Kidney (tissue), 13 donors: ENCODE measurements at regions not wholly inside any gene's neighbourhood (a gene's known extent, or its start where the extent isn't known, plus 50 kb on each side); places are given as distances from the start of the nearest gene placed in this dataset.

Source experiments
- DNase-seq, 5 donors: peaks; one replicate each; pipeline ENCODE4 v3.0.0-alpha.2; 2013 to 2020
- FAIRE-seq: peaks from 2 replicates; lab custom pipeline; 2012; peaks lifted over from hg19 to GRCh38; lab: Jason Lieb, UNC
- H3K27ac ChIP-seq, 2 donors: one replicate each; pipeline ENCODE4 v1.7.0; 2013; ENCODE audit warnings: low read depth in 2 of 2, low read length in 2 of 2, inconsistent platforms in 1 of 2
- H3K27me3 ChIP-seq: one replicate; pipeline ENCODE4 v1.7.1; 2013; ENCODE audit warnings: low read length, inconsistent platforms; ENCODE audit not compliant: control insufficient read depth, insufficient read depth
- H3K36me3 ChIP-seq, 3 donors: one replicate each; pipeline versions ENCODE4 v1.7.0 to v1.7.1; 2013; ENCODE audit warnings: low read length in 3 of 3, control low read depth in 1 of 3, inconsistent platforms in 1 of 3; ENCODE audit not compliant: insufficient read depth in 3 of 3, control insufficient read depth in 2 of 3
- H3K4me1 ChIP-seq, 3 donors: one replicate each; pipeline versions ENCODE4 v1.7.0 to v1.7.1; 2013; ENCODE audit warnings: low read length in 3 of 3, inconsistent platforms in 1 of 3, low read depth in 1 of 3; ENCODE audit not compliant: control insufficient read depth in 2 of 3, insufficient read depth in 2 of 3
- H3K4me3 ChIP-seq, 3 donors: one replicate each; pipeline versions ENCODE4 v1.7.0 to v1.8.1; 2013; ENCODE audit warnings: low read length in 3 of 3, control low read depth in 1 of 3, inconsistent platforms in 1 of 3
- H3K9ac ChIP-seq, 3 donors: one replicate each; pipeline versions ENCODE4 v1.7.0 to v1.7.1; 2013; ENCODE audit warnings: low read length in 3 of 3, control low read depth in 1 of 3, inconsistent platforms in 1 of 3
- H3K9me3 ChIP-seq, 3 donors: one replicate each; pipeline versions ENCODE4 v1.7.0 to v1.7.1; 2013; ENCODE audit warnings: low read length in 3 of 3, control low read depth in 1 of 3, inconsistent platforms in 1 of 3; ENCODE audit not compliant: control insufficient read depth in 2 of 3, insufficient read depth in 1 of 3
- intact Hi-C: fragments of 100-400 bp; cut with DNase I; formaldehyde crosslinking; loops from one replicate; pipeline ENCODE4 v1.11.1; 2022
- TF ChIP-seq, protein P1 (sequence below): IDR thresholded peaks from 3 replicates; pipeline ENCODE4 v1.5.1; 2012; ENCODE audit warnings: mild to moderate bottlenecking, moderate library complexity, borderline replicate concordance; ENCODE audit not compliant: insufficient read depth; ENCODE audit errors: extremely low read depth
- donor health status: control.
- donor health status: control.
- donor health status: control.
- donor health status: control.
- donor health status: control.
- donor health status: DM: yes; HTN: yes; CAD: no.
- donor health status: Normal renal cell carcinoma (clear cell type).

- Histone ChIP-seq H3K4me3 (no peak overlapping the region), H3K36me3 (no peaks in the 10 kb centered on the region), H3K27me3 (no peaks in the 10 kb centered on the region), H3K9ac (no peak overlapping the region), H3K4me1 (no peaks in the 10 kb centered on the region), H3K9me3 (no peaks in the 10 kb centered on the region), H3K27ac (no peak overlapping the region)
- DNase-seq (no peak), FAIRE-seq (no peak)
- intact Hi-C loops = no loop called here
- TF ChIP-seq, protein P1, sequence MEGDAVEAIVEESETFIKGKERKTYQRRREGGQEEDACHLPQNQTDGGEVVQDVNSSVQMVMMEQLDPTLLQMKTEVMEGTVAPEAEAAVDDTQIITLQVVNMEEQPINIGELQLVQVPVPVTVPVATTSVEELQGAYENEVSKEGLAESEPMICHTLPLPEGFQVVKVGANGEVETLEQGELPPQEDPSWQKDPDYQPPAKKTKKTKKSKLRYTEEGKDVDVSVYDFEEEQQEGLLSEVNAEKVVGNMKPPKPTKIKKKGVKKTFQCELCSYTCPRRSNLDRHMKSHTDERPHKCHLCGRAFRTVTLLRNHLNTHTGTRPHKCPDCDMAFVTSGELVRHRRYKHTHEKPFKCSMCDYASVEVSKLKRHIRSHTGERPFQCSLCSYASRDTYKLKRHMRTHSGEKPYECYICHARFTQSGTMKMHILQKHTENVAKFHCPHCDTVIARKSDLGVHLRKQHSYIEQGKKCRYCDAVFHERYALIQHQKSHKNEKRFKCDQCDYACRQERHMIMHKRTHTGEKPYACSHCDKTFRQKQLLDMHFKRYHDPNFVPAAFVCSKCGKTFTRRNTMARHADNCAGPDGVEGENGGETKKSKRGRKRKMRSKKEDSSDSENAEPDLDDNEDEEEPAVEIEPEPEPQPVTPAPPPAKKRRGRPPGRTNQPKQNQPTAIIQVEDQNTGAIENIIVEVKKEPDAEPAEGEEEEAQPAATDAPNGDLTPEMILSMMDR = no peak
These were observed 61.7 kb upstream of the TFPI start for GRCh38 chr2:187615902-187616301.

DNA sequence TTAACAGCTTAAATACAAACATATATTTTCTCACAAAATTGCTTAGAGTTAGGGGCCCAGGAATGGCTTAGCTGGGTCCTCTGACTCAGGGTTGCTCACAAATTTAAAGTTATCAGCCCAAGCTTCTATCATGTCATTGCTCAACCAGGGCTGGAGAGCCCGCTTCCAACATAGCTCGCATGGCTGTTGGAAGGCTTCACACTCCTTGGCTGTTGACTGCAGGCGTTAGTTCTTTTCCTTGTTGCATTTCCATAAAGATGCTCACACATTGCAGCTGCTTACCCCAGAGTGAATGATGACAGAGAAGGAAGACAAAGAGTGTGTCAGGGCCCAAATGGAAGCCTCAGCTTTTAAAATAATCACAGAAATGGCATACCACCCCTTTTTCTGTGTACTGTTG is 62.9 kb upstream of the TFPI start:
- no peak for FAIRE-seq
- no peaks in the 10 kb centered on the region for H3K36me3 ChIP-seq
- H3K9me3 ChIP-seq = no peaks in the 10 kb centered on the region
- no peak overlapping the region for H3K9ac ChIP-seq
- H3K27ac ChIP-seq = no peak overlapping the region
- DNase-seq = no peak
- H3K27me3 ChIP-seq = no peaks in the 10 kb centered on the region
- intact Hi-C loops = no loop called here
- H3K4me3 ChIP-seq = no peak overlapping the region
- H3K4me1 ChIP-seq = no peaks in the 10 kb centered on the region
- TF ChIP-seq, protein P1 = no peak

GRCh38 chr2:187617905-187618304 is 63.7 kb upstream of the TFPI start:
- TF ChIP-seq, protein P1 = no peak
- H3K27ac ChIP-seq = no peak overlapping the region
- no peaks in the 10 kb centered on the region for H3K27me3 ChIP-seq
- H3K9ac ChIP-seq = no peak overlapping the region
- no peaks in the 10 kb centered on the region for H3K4me1 ChIP-seq
- no peak overlapping the region for H3K4me3 ChIP-seq
- DNase-seq (no peak), FAIRE-seq (no peak)
- H3K36me3 ChIP-seq = no peaks in the 10 kb centered on the region
- intact Hi-C loops = no loop called here
- H3K9me3 ChIP-seq = no peaks in the 10 kb centered on the region

GRCh38 chr2:187618813-187619212 is 64.6 kb upstream of the TFPI start:
- TF ChIP-seq, protein P1 = no peak
- DNase-seq (no peak), FAIRE-seq (no peak)
- Histone ChIP-seq H3K36me3 (no peaks in the 10 kb centered on the region), H3K27me3 (no peaks in the 10 kb centered on the region), H3K9ac (no peak overlapping the region), H3K4me3 (no peak overlapping the region), H3K9me3 (no peaks in the 10 kb centered on the region), H3K27ac (no peak overlapping the region), H3K4me1 (no peaks in the 10 kb centered on the region)
- intact Hi-C loops = no loop called here
